MCF 10A (cell line): ENCODE measurements at regions not wholly inside any gene's neighbourhood (a gene's known extent, or its start where the extent isn't known, plus 50 kb on each side); places are given as distances from the start of the nearest gene placed in this dataset.

Experiments
- BruUV-seq: library from RNA; stranded (reverse); fragments of 400-500 nt; replicated peaks from 2 replicates; lab custom pipeline; 2021; lab: Mats Ljungman, UMichigan
- CTCF ChIA-PET: fragments of 300-600 bp; sonication (Branson Sonifier 250); formaldehyde crosslinking; extraction: SDS; loops from one replicate; lab custom pipeline; 2021; ENCODE audit warnings: antibody characterized with exemption, inconsistent platforms; lab: Yijun Ruan, JAX
- POLR2A ChIA-PET: fragments of 300-600, 350-650 bp; sonication (Branson Sonifier 250); formaldehyde crosslinking; extraction: SDS; loops from one replicate; lab custom pipeline; 2020; ENCODE audit warnings: antibody characterized with exemption, inconsistent platforms; lab: Yijun Ruan, JAX
- DNase-seq: peaks from one replicate; pipeline ENCODE4 v3.0.0-alpha.2; 2018; ENCODE audit not compliant: unreplicated experiment
- H3K27ac Mint-ChIP-seq: one replicate; pipeline ENCODE4 v1.8.0; 2022; ENCODE audit warnings: mild to moderate bottlenecking, low read depth, mixed read lengths; ENCODE audit not compliant: unreplicated experiment
- H3K27me3 Mint-ChIP-seq: one replicate; pipeline ENCODE4 v1.8.0; 2022; ENCODE audit warnings: mixed read lengths; ENCODE audit not compliant: insufficient read depth, unreplicated experiment
- H3K36me3 Mint-ChIP-seq: one replicate; pipeline ENCODE4 v1.8.0; 2022; ENCODE audit warnings: mild to moderate bottlenecking, moderate library complexity, mixed read lengths; ENCODE audit not compliant: insufficient read depth, unreplicated experiment
- H3K4me1 Mint-ChIP-seq: one replicate; pipeline ENCODE4 v1.8.0; 2022; ENCODE audit warnings: mixed read lengths; ENCODE audit not compliant: insufficient read depth, unreplicated experiment
- H3K4me3 Mint-ChIP-seq: one replicate; pipeline ENCODE4 v1.8.0; 2022; ENCODE audit warnings: mild to moderate bottlenecking, moderate library complexity, mixed read lengths; ENCODE audit not compliant: unreplicated experiment
- H3K9me3 Mint-ChIP-seq: one replicate; pipeline ENCODE4 v1.8.0; 2022; ENCODE audit warnings: mixed read lengths; ENCODE audit not compliant: unreplicated experiment
- CTCF ChIP-seq: fragments of 200-600 bp; IDR thresholded peaks from one replicate; pipeline ENCODE4 v1.8.0; 2022; ENCODE audit warnings: antibody characterized with exemption, mild to moderate bottlenecking; ENCODE audit not compliant: unreplicated experiment
- intact Hi-C: fragments of 100-400 bp; cut with micrococcal nuclease; formaldehyde crosslinking; loops from 2 replicates; pipeline ENCODE4 v1.14.1; 2022

GRCh38 chr5:124194282-124194681, 552.2 kb downstream of the ZNF608 start:
- POLR2A ChIA-PET = interaction anchor here (0.7 to 0.8 kb wide), 2 partner anchors 8 to 12 kb away, joined by 3 to 5 read pairs; no protein-coding TSS in a partner anchor
- H3K4me1 Mint-ChIP-seq = peaks cover 21% of the 10 kb centered on the region
- CTCF ChIA-PET = interaction anchor here (0.7 to 1.1 kb wide), 3 partner anchors 12 to 888 kb away, joined by 3 to 4 read pairs (median 4); no protein-coding TSS in a partner anchor
- intact Hi-C loops = loop anchor here (5.0 kb wide), 1 partner anchor 548 kb away; no protein-coding TSS in a partner anchor
- no peaks in the 10 kb centered on the region for H3K9me3 Mint-ChIP-seq
- H3K36me3 Mint-ChIP-seq = no peaks in the 10 kb centered on the region
- no peak for DNase-seq
- BruUV-seq = no TSS peak
- no peak overlapping the region for H3K4me3 Mint-ChIP-seq
- peak overlapping the region; percentile 57 for H3K27ac Mint-ChIP-seq
- H3K27me3 Mint-ChIP-seq = no peaks in the 10 kb centered on the region
- no peak for TF ChIP-seq CTCF

GRCh38 chr5:124193371-124193789, 553.1 kb downstream of the ZNF608 start:
- peaks cover 21% of the 10 kb centered on the region for H3K4me1 Mint-ChIP-seq
- intact Hi-C loops = loop anchor here (5.0 kb wide), 1 partner anchor 549 kb away; no protein-coding TSS in a partner anchor
- H3K9me3 Mint-ChIP-seq = no peaks in the 10 kb centered on the region
- ChIA-PET POLR2A (interaction anchor here (0.6 to 1.6 kb wide), 6 partner anchors 9 to 406 kb away, joined by 3 to 4 read pairs (median 4); no protein-coding TSS in a partner anchor), CTCF (interaction anchor here (0.7 to 0.8 kb wide), 2 partner anchors 13 to 266 kb away, joined by 3 to 4 read pairs; no protein-coding TSS in a partner anchor)
- TF ChIP-seq CTCF = no peak
- BruUV-seq = no TSS peak
- H3K27ac Mint-ChIP-seq = peak overlapping the region; percentile 57
- peak overlapping the region; percentile 19 for H3K4me3 Mint-ChIP-seq
- peak; percentile 86 for DNase-seq
- H3K36me3 Mint-ChIP-seq = no peaks in the 10 kb centered on the region
- no peaks in the 10 kb centered on the region for H3K27me3 Mint-ChIP-seq

GRCh38 chr5:124192716-124193115, 553.7 kb downstream of the ZNF608 start:
- no peak overlapping the region for H3K4me3 Mint-ChIP-seq
- intact Hi-C loops = loop anchor here (5.0 kb wide), 1 partner anchor 550 kb away; no protein-coding TSS in a partner anchor
- H3K4me1 Mint-ChIP-seq = peaks cover 21% of the 10 kb centered on the region
- H3K36me3 Mint-ChIP-seq = no peaks in the 10 kb centered on the region
- DNase-seq = no peak
- ChIA-PET CTCF (interaction anchor here (0.6 kb wide), 1 partner anchor 45 kb away, joined by 3 read pairs; no protein-coding TSS in a partner anchor), POLR2A (interaction anchor here (0.6 to 1.6 kb wide), 4 partner anchors 60 to 406 kb away, joined by 3 to 4 read pairs (median 4); no protein-coding TSS in a partner anchor)
- peak overlapping the region; percentile 57 for H3K27ac Mint-ChIP-seq
- no peaks in the 10 kb centered on the region for H3K9me3 Mint-ChIP-seq
- no peaks in the 10 kb centered on the region for H3K27me3 Mint-ChIP-seq
- no peak for TF ChIP-seq CTCF
- BruUV-seq = no TSS peak

- ChIA-PET POLR2A (no interaction called here), CTCF (interaction anchor here (0.6 to 0.7 kb wide), 2 partner anchors 76 to 848 kb away, joined by 3 to 4 read pairs; no protein-coding TSS in a partner anchor)
- Mint-ChIP-seq H3K27ac (no peak overlapping the region), H3K27me3 (no peaks in the 10 kb centered on the region), H3K4me1 (peaks cover 4% of the 10 kb centered on the region), H3K9me3 (no peaks in the 10 kb centered on the region), H3K4me3 (no peak overlapping the region), H3K36me3 (no peaks in the 10 kb centered on the region)
- DNase-seq = no peak
- no TSS peak for BruUV-seq
- TF ChIP-seq CTCF = no peak
- intact Hi-C loops = no loop called here
These were observed 560.7 kb downstream of the ZNF608 start for GRCh38 chr5:124185716-124186115.
